BLaER1 (cell line): ENCODE measurements at regions not wholly inside any gene's neighbourhood (a gene's known extent, or its start where the extent isn't known, plus 50 kb on each side); places are given as distances from the start of the nearest gene placed in this dataset.

Experiments
- H3K27ac ChIP-seq: shearing (Covaris generic); formaldehyde crosslinking; 2 replicates; pipeline ENCODE4 v1.8.1; 2022
- H3K27me3 ChIP-seq: shearing (Covaris generic); formaldehyde crosslinking; 2 replicates; pipeline ENCODE4 v1.8.1; 2022
- H3K36me3 ChIP-seq: shearing (Covaris generic); formaldehyde crosslinking; 2 replicates; pipeline ENCODE4 v1.8.1; 2022
- H3K4me1 ChIP-seq: shearing (Covaris generic); formaldehyde crosslinking; 2 replicates; pipeline ENCODE4 v1.8.1; 2022
- H3K4me2 ChIP-seq: shearing (Covaris generic); formaldehyde crosslinking; 2 replicates; pipeline ENCODE4 v1.8.1; 2022
- H3K4me3 ChIP-seq: shearing (Covaris generic); formaldehyde crosslinking; 2 replicates; pipeline ENCODE4 v1.8.1; 2022
- H3K9ac ChIP-seq: shearing (Covaris generic); formaldehyde crosslinking; 2 replicates; pipeline ENCODE4 v1.8.1; 2022
- H3K9me3 ChIP-seq: shearing (Covaris generic); formaldehyde crosslinking; 2 replicates; pipeline ENCODE4 v1.8.1; 2022
- H4K20me1 ChIP-seq: shearing (Covaris generic); formaldehyde crosslinking; 2 replicates; pipeline ENCODE4 v1.8.1; 2022
- Cebpa-rat ChIP-seq: shearing (Covaris generic); IDR thresholded peaks from 2 replicates; pipeline ENCODE4 v1.8.1; 2022

- Histone ChIP-seq H3K36me3 (0 out of 2 replicates have a peak, but pooled peaks cover 5% of the 10 kb centered on the region), H3K4me1 (peaks cover 15% of the 10 kb centered on the region), H3K27ac (no peak overlapping the region), H3K27me3 (no peaks in the 10 kb centered on the region), H3K4me3 (no peak overlapping the region), H3K4me2 (no peak overlapping the region; the same call in 1 of the 2 replicates), H3K9me3 (peaks cover 32% of the 10 kb centered on the region), H4K20me1 (no peaks in the 10 kb centered on the region), H3K9ac (no peak overlapping the region)
- TF ChIP-seq Cebpa-rat: no peak
Observed at GRCh38 chr5:175765858-175766257, 105.5 kb upstream of the CPLX2 start.

- no peak overlapping the region for H3K4me3 ChIP-seq
- no peak overlapping the region for H3K27ac ChIP-seq
- H3K36me3 ChIP-seq: no peaks in the 10 kb centered on the region
- H3K4me1 ChIP-seq: peaks cover 23% of the 10 kb centered on the region
- no peak for TF ChIP-seq Cebpa-rat
- H3K9me3 ChIP-seq: peaks cover 21% of the 10 kb centered on the region
- no peak overlapping the region for H3K4me2 ChIP-seq
- H3K27me3 ChIP-seq: no peaks in the 10 kb centered on the region
- no peaks in the 10 kb centered on the region for H4K20me1 ChIP-seq
- no peak overlapping the region for H3K9ac ChIP-seq
Observed at GRCh38 chr5:175766963-175767362, 104.4 kb upstream of the CPLX2 start.

- Histone ChIP-seq H3K4me1 (peaks cover 15% of the 10 kb centered on the region), H3K9ac (no peak overlapping the region), H3K27ac (no peak overlapping the region), H3K4me3 (no peak overlapping the region), H3K36me3 (no peaks in the 10 kb centered on the region), H4K20me1 (no peaks in the 10 kb centered on the region), H3K4me2 (no peak overlapping the region), H3K9me3 (no peaks in the 10 kb centered on the region; the same call in 1 of the 2 replicates), H3K27me3 (no peaks in the 10 kb centered on the region)
- TF ChIP-seq Cebpa-rat: no peak
Observed at GRCh38 chr5:175772747-175773533, 98.4 kb upstream of the CPLX2 start.

GRCh38 chr5:175773534-175774070 lies 97.8 kb upstream of the CPLX2 start:
- H3K27me3 ChIP-seq: no peaks in the 10 kb centered on the region
- TF ChIP-seq Cebpa-rat: no peak
- peaks cover 15% of the 10 kb centered on the region for H3K4me1 ChIP-seq
- no peaks in the 10 kb centered on the region for H4K20me1 ChIP-seq
- no peak overlapping the region for H3K9ac ChIP-seq
- no peaks in the 10 kb centered on the region for H3K36me3 ChIP-seq
- no peak overlapping the region for H3K27ac ChIP-seq
- no peaks in the 10 kb centered on the region for H3K9me3 ChIP-seq
- H3K4me3 ChIP-seq: no peak overlapping the region
- H3K4me2 ChIP-seq: no peak overlapping the region

- Histone ChIP-seq H3K27ac (no peak overlapping the region), H3K9me3 (no peaks in the 10 kb centered on the region), H3K4me2 (no peak overlapping the region), H4K20me1 (no peaks in the 10 kb centered on the region), H3K36me3 (no peaks in the 10 kb centered on the region), H3K27me3 (no peaks in the 10 kb centered on the region), H3K4me1 (peaks cover 12% of the 10 kb centered on the region), H3K9ac (no peak overlapping the region), H3K4me3 (no peak overlapping the region)
- no peak for TF ChIP-seq Cebpa-rat
Observed at GRCh38 chr5:175775416-175775815, 96.0 kb upstream of the CPLX2 start.

- TF ChIP-seq Cebpa-rat: no peak
- Histone ChIP-seq H3K9me3 (no peaks in the 10 kb centered on the region), H4K20me1 (no peaks in the 10 kb centered on the region), H3K4me3 (no peak overlapping the region), H3K27me3 (no peaks in the 10 kb centered on the region), H3K27ac (no peak overlapping the region), H3K4me1 (no peaks in the 10 kb centered on the region), H3K9ac (no peak overlapping the region), H3K4me2 (no peak overlapping the region), H3K36me3 (no peaks in the 10 kb centered on the region)
Observed at GRCh38 chr5:175778951-175779503, 92.4 kb upstream of the CPLX2 start.

- no peak overlapping the region for H3K4me2 ChIP-seq
- H3K4me1 ChIP-seq: no peaks in the 10 kb centered on the region
- no peak for TF ChIP-seq Cebpa-rat
- no peaks in the 10 kb centered on the region for H4K20me1 ChIP-seq
- no peak overlapping the region for H3K27ac ChIP-seq
- no peak overlapping the region for H3K9ac ChIP-seq
- no peaks in the 10 kb centered on the region for H3K36me3 ChIP-seq
- H3K4me3 ChIP-seq: no peak overlapping the region
- no peaks in the 10 kb centered on the region for H3K9me3 ChIP-seq
- H3K27me3 ChIP-seq: no peaks in the 10 kb centered on the region
Observed at GRCh38 chr5:175783739-175784138, 87.6 kb upstream of the CPLX2 start.

- Histone ChIP-seq H3K36me3 (no peaks in the 10 kb centered on the region), H3K27me3 (no peaks in the 10 kb centered on the region), H3K9me3 (no peaks in the 10 kb centered on the region), H3K4me2 (no peak overlapping the region), H3K27ac (no peak overlapping the region), H3K9ac (no peak overlapping the region), H3K4me1 (no peaks in the 10 kb centered on the region), H3K4me3 (no peak overlapping the region), H4K20me1 (no peaks in the 10 kb centered on the region)
- no peak for TF ChIP-seq Cebpa-rat
Observed at GRCh38 chr5:175784230-175784629, 87.1 kb upstream of the CPLX2 start.

- no peak for TF ChIP-seq Cebpa-rat
- Histone ChIP-seq H3K9me3 (no peaks in the 10 kb centered on the region), H3K4me2 (no peak overlapping the region), H3K27me3 (no peaks in the 10 kb centered on the region), H3K36me3 (no peaks in the 10 kb centered on the region), H3K4me3 (no peak overlapping the region), H4K20me1 (no peaks in the 10 kb centered on the region), H3K9ac (no peak overlapping the region), H3K4me1 (no peaks in the 10 kb centered on the region), H3K27ac (no peak overlapping the region)
Observed at GRCh38 chr5:175785681-175786080, 85.7 kb upstream of the CPLX2 start.

GRCh38 chr5:175788155-175788787 lies 83.1 kb upstream of the CPLX2 start:
- Histone ChIP-seq H3K36me3 (no peaks in the 10 kb centered on the region), H3K9me3 (no peaks in the 10 kb centered on the region), H3K27me3 (no peaks in the 10 kb centered on the region), H4K20me1 (no peaks in the 10 kb centered on the region), H3K9ac (no peak overlapping the region), H3K4me1 (no peaks in the 10 kb centered on the region), H3K27ac (no peak overlapping the region), H3K4me2 (no peak overlapping the region), H3K4me3 (no peak overlapping the region)
- TF ChIP-seq Cebpa-rat: no peak
